HG03108 (cell line): ENCODE measurements at regions not wholly inside any gene's neighbourhood (a gene's known extent, or its start where the extent isn't known, plus 50 kb on each side); places are given as distances from the start of the nearest gene placed in this dataset.
"Not testable (repeated sequence)": the region's sequence is repeated elsewhere in the genome, so short reads cannot be mapped to it uniquely, and the experiment has no call there.

Experiments used
- ATAC-seq: cut with Tn5 transposase; IDR thresholded peaks from one replicate; pipeline ENCODE4 v1.9.1; 2021; ENCODE audit warnings: moderate library complexity; ENCODE audit not compliant: unreplicated experiment

GRCh38 chr6:81145506-81145905, 607.0 kb downstream of the TENT5A start:
- ATAC-seq, result no peak

- no peak for ATAC-seq
These were observed 608.1 kb downstream of the TENT5A start for GRCh38 chr6:81144346-81144745.

GRCh38 chr6:81138236-81138635, 614.2 kb downstream of the TENT5A start:
- no peak for ATAC-seq

- ATAC-seq, result no peak
These were observed 621.5 kb downstream of the TENT5A start for GRCh38 chr6:81130969-81131368.

- no peak for ATAC-seq
These were observed 622.4 kb downstream of the TENT5A start for GRCh38 chr6:81130061-81130460.

- no peak for ATAC-seq
These were observed 623.8 kb downstream of the TENT5A start for GRCh38 chr6:81128671-81129070.

GRCh38 chr6:81126150-81126549, 626.3 kb downstream of the TENT5A start:
- ATAC-seq, result no peak

GRCh38 chr6:81120280-81120679, 632.2 kb downstream of the TENT5A start:
- ATAC-seq, result no peak

GRCh38 chr6:81105998-81106397, 646.5 kb downstream of the TENT5A start:
- ATAC-seq, result no peak

GRCh38 chr6:81098109-81098814, 654.2 kb downstream of the TENT5A start:
- ATAC-seq, result no peak

- not testable (repeated sequence) for ATAC-seq
These were observed 656.0 kb downstream of the TENT5A start for GRCh38 chr6:81096464-81096863.

- no peak for ATAC-seq
These were observed 659.4 kb downstream of the TENT5A start for GRCh38 chr6:81093051-81093450.

GRCh38 chr6:81088145-81088544, 664.3 kb downstream of the TENT5A start:
- no peak for ATAC-seq

GRCh38 chr6:81086991-81087390, 665.5 kb downstream of the TENT5A start:
- no peak for ATAC-seq

- no peak for ATAC-seq
These were observed 667.1 kb downstream of the TENT5A start for GRCh38 chr6:81085431-81085790.

- no peak for ATAC-seq
These were observed 667.6 kb downstream of the TENT5A start for GRCh38 chr6:81084776-81085430.

- no peak for ATAC-seq
These were observed 676.5 kb downstream of the TENT5A start for GRCh38 chr6:81075974-81076373.

- ATAC-seq, result no peak
These were observed 679.2 kb downstream of the TENT5A start for GRCh38 chr6:81073318-81073717.

- no peak for ATAC-seq
These were observed 681.4 kb downstream of the TENT5A start for GRCh38 chr6:81071121-81071520.

GRCh38 chr6:81067057-81067456, 685.4 kb downstream of the TENT5A start:
- no peak for ATAC-seq

GRCh38 chr6:81063891-81064290, 688.6 kb downstream of the TENT5A start:
- no peak for ATAC-seq

- ATAC-seq, result no peak
These were observed 698.4 kb downstream of the TENT5A start for GRCh38 chr6:81054036-81054435.

- ATAC-seq, result no peak
These were observed 700.5 kb downstream of the TENT5A start for GRCh38 chr6:81051952-81052351.
